ENCODE measurements at regions not wholly inside any gene's neighbourhood (a gene's known extent, or its start where the extent isn't known, plus 50 kb on each side); places are given as distances from the start of the nearest gene placed in this dataset.

- no peaks in the 10 kb centered on the region for H3K36me3 ChIP-seq (ENCODE audit: control insufficient read depth, insufficient read depth, low read length)
- H3K27ac ChIP-seq (ENCODE audit: low read length) = no peak overlapping the region
- DNase-seq = no peak
- intact Hi-C loops (cut with micrococcal nuclease) = no loop called here
- H3K4me3 ChIP-seq (ENCODE audit: low read length) = no peak overlapping the region
- Mint-ChIP-seq H3K4me1 (no peaks in the 10 kb centered on the region), H3K4me3 (no peak overlapping the region), H3K27ac (no peak overlapping the region), H3K27me3 (ENCODE audit: low read depth in 2 of 2) (no peaks in the 10 kb centered on the region), H3K9me3 (no peaks in the 10 kb centered on the region), H3K36me3 (no peaks in the 10 kb centered on the region)
- WGBS (ENCODE audit: insufficient coverage) = 90% methylated on average over 6 of the region's 6 CpGs
- ATAC-seq = no peak
- TF ChIP-seq CTCF (IDR thresholded peaks at IDR 0.05) = no peak
- H3K27me3 ChIP-seq (ENCODE audit: control insufficient read depth, insufficient read depth, low read length) = no peaks in the 10 kb centered on the region
- H3K9me3 ChIP-seq (ENCODE audit: control insufficient read depth, insufficient read depth, low read length) = no peaks in the 10 kb centered on the region
- H3K4me1 ChIP-seq (ENCODE audit: control insufficient read depth, insufficient read depth, low read length) = no peaks in the 10 kb centered on the region
Observed at GRCh38 chr5:168011096-168011495, 280.3 kb upstream of the WWC1 start.

- intact Hi-C loops (cut with micrococcal nuclease) = no loop called here
- no peaks in the 10 kb centered on the region for H3K4me1 ChIP-seq (ENCODE audit: control insufficient read depth, insufficient read depth, low read length)
- WGBS (ENCODE audit: insufficient coverage) = 79% methylated on average over 5 of the region's 5 CpGs
- no peaks in the 10 kb centered on the region for H3K27me3 Mint-ChIP-seq (ENCODE audit: low read depth in 2 of 2)
- ATAC-seq (no peak), DNase-seq (no peak)
- no peak for TF ChIP-seq CTCF (IDR thresholded peaks at IDR 0.05)
- no peaks in the 10 kb centered on the region for H3K36me3 Mint-ChIP-seq
- no peak overlapping the region for H3K27ac ChIP-seq (ENCODE audit: low read length)
- H3K27me3 ChIP-seq (ENCODE audit: control insufficient read depth, insufficient read depth, low read length) = no peaks in the 10 kb centered on the region
- no peak overlapping the region for H3K4me3 Mint-ChIP-seq
- H3K36me3 ChIP-seq (ENCODE audit: control insufficient read depth, insufficient read depth, low read length) = no peaks in the 10 kb centered on the region
- H3K27ac Mint-ChIP-seq = no peak overlapping the region
- no peak overlapping the region for H3K4me3 ChIP-seq (ENCODE audit: low read length)
- H3K4me1 Mint-ChIP-seq = no peaks in the 10 kb centered on the region
- H3K9me3 Mint-ChIP-seq = no peaks in the 10 kb centered on the region
- no peaks in the 10 kb centered on the region for H3K9me3 ChIP-seq (ENCODE audit: control insufficient read depth, insufficient read depth, low read length)
Observed at GRCh38 chr5:168012006-168012405, 279.4 kb upstream of the WWC1 start.

- Mint-ChIP-seq H3K27ac (no peak overlapping the region), H3K27me3 (ENCODE audit: low read depth in 2 of 2) (no peaks in the 10 kb centered on the region), H3K36me3 (no peaks in the 10 kb centered on the region), H3K9me3 (no peaks in the 10 kb centered on the region), H3K4me3 (no peak overlapping the region), H3K4me1 (no peaks in the 10 kb centered on the region)
- H3K36me3 ChIP-seq (ENCODE audit: control insufficient read depth, insufficient read depth, low read length) = no peaks in the 10 kb centered on the region
- WGBS (ENCODE audit: insufficient coverage) = 93% methylated on average over 4 of the region's 4 CpGs
- DNase-seq (no peak), ATAC-seq (no peak)
- TF ChIP-seq CTCF (IDR thresholded peaks at IDR 0.05) = no peak
- no peak overlapping the region for H3K27ac ChIP-seq (ENCODE audit: low read length)
- H3K4me1 ChIP-seq (ENCODE audit: control insufficient read depth, insufficient read depth, low read length) = no peaks in the 10 kb centered on the region
- H3K4me3 ChIP-seq (ENCODE audit: low read length) = no peak overlapping the region
- H3K27me3 ChIP-seq (ENCODE audit: control insufficient read depth, insufficient read depth, low read length) = no peaks in the 10 kb centered on the region
- intact Hi-C loops (cut with micrococcal nuclease) = no loop called here
- no peaks in the 10 kb centered on the region for H3K9me3 ChIP-seq (ENCODE audit: control insufficient read depth, insufficient read depth, low read length)
Observed at GRCh38 chr5:168013546-168013945, 277.9 kb upstream of the WWC1 start.

- Mint-ChIP-seq H3K4me3 (no peak overlapping the region), H3K27me3 (ENCODE audit: low read depth in 2 of 2) (peaks cover 0 to 3% of the 10 kb centered on the region in 2 donors), H3K9me3 (no peaks in the 10 kb centered on the region), H3K27ac (no peak overlapping the region), H3K4me1 (no peaks in the 10 kb centered on the region), H3K36me3 (no peaks in the 10 kb centered on the region)
- WGBS (ENCODE audit: insufficient coverage) = 90% methylated on average over 5 of the region's 5 CpGs
- intact Hi-C loops (cut with micrococcal nuclease) = no loop called here
- no peaks in the 10 kb centered on the region for H3K4me1 ChIP-seq (ENCODE audit: control insufficient read depth, insufficient read depth, low read length)
- DNase-seq (no peak), ATAC-seq (no peak)
- no peaks in the 10 kb centered on the region for H3K27me3 ChIP-seq (ENCODE audit: control insufficient read depth, insufficient read depth, low read length)
- H3K36me3 ChIP-seq (ENCODE audit: control insufficient read depth, insufficient read depth, low read length) = no peaks in the 10 kb centered on the region
- TF ChIP-seq CTCF (IDR thresholded peaks at IDR 0.05) = no peak
- H3K9me3 ChIP-seq (ENCODE audit: control insufficient read depth, insufficient read depth, low read length) = no peaks in the 10 kb centered on the region
- no peak overlapping the region for H3K27ac ChIP-seq (ENCODE audit: low read length)
- no peak overlapping the region for H3K4me3 ChIP-seq (ENCODE audit: low read length)
Observed at GRCh38 chr5:168014433-168015123, 276.9 kb upstream of the WWC1 start.

Data from natural killer cell (primary cell).